Suprapubic skin (tissue), 3 donors: ENCODE measurements at regions not wholly inside any gene's neighbourhood (a gene's known extent, or its start where the extent isn't known, plus 50 kb on each side); places are given as distances from the start of the nearest gene placed in this dataset.

Experiments
- EP300 ChIP-seq: sonication (generic); formaldehyde crosslinking; IDR thresholded peaks from one replicate; pipeline ENCODE4 v1.6.1; 2017; ENCODE audit warnings: antibody characterized with exemption
- POLR2A ChIP-seq, 2 donors: fragments of 450-650 bp; IDR thresholded peaks; one replicate each; pipeline ENCODE4 v1.6.1; 2017; ENCODE audit warnings: antibody characterized with exemption in 2 of 2, mild to moderate bottlenecking in 2 of 2, moderate library complexity in 2 of 2
- TF ChIP-seq, protein P1 (sequence below), 2 donors: fragments of 200-600 bp in 1 of 2; fragments of 450-650 bp in 1 of 2; sonication (generic) in 1 of 2; IDR thresholded peaks; one replicate each; pipeline ENCODE4 v1.5.1; 2016 to 2019; ENCODE audit warnings: antibody characterized with exemption in 2 of 2, mild to moderate bottlenecking in 1 of 2, moderate library complexity in 1 of 2

DNA sequence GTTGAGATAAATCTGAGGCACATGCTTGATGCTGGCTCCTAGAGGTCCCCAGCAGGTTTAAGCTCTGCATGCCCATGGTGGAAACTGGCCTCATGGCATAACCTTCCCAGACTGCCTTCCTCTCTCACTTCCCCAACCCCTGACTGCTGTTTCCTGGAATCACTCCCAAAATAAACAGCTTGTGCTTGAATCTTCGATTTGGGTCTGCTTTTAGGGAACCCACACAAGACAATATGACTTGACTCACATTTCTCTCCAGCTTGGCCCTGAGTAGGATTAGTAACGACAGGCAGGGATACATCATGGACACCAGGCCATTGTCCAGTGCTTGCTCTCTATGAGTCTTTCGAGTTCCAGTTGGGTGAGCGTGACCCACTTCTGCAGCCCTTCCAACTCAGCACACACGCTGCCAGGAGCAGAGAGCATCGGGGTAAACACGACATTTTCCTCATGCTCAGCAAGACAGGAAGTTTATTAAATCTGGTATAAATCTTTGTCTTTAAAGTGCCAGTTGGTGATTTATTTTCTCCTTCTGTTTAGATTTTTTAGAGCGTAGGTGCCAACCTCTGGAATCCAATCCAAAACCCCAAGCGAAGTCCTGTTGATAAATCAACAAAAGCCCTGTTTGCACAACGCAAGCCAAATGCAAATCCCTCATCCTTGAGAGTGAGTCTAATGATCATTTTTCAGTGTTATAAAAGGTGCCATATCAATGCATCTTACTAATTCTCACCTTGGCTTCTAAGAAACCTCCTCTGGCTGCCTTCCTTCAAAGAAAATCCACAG is 135.0 kb downstream of the FOXA2 start:
- TF ChIP-seq EP300 (no peak), POLR2A (IDR thresholded peaks at IDR 0.05) (no peak)
- TF ChIP-seq, protein P1, sequence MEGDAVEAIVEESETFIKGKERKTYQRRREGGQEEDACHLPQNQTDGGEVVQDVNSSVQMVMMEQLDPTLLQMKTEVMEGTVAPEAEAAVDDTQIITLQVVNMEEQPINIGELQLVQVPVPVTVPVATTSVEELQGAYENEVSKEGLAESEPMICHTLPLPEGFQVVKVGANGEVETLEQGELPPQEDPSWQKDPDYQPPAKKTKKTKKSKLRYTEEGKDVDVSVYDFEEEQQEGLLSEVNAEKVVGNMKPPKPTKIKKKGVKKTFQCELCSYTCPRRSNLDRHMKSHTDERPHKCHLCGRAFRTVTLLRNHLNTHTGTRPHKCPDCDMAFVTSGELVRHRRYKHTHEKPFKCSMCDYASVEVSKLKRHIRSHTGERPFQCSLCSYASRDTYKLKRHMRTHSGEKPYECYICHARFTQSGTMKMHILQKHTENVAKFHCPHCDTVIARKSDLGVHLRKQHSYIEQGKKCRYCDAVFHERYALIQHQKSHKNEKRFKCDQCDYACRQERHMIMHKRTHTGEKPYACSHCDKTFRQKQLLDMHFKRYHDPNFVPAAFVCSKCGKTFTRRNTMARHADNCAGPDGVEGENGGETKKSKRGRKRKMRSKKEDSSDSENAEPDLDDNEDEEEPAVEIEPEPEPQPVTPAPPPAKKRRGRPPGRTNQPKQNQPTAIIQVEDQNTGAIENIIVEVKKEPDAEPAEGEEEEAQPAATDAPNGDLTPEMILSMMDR (IDR thresholded peaks at IDR 0.05): no peak
